BE2C (cell line): ENCODE measurements at regions not wholly inside any gene's neighbourhood (a gene's known extent, or its start where the extent isn't known, plus 50 kb on each side); places are given as distances from the start of the nearest gene placed in this dataset.

ENCODE experiments used
- DNase-seq: peaks from one replicate; pipeline ENCODE4 v3.0.0-alpha.2; 2020
- H3K27me3 ChIP-seq: fragments of 250-450 bp; sonication (Bioruptor Pico); 2 replicates; pipeline ENCODE4 v1.5.1; 2020; ENCODE audit warnings: mild to moderate bottlenecking
- H3K36me3 ChIP-seq: fragments of 250-450 bp; sonication (Bioruptor Pico); 2 replicates; pipeline ENCODE4 v1.5.1; 2020; ENCODE audit warnings: mild to moderate bottlenecking
- H3K4me1 ChIP-seq: fragments of 250-450 bp; sonication (Bioruptor Pico); 2 replicates; pipeline ENCODE4 v1.5.1; 2020
- H3K4me3 ChIP-seq: 2 replicates; pipeline ENCODE4 v1.5.1; 2011; ENCODE audit warnings: low read depth, low read length
- H3K9me3 ChIP-seq: fragments of 250-450 bp; sonication (Bioruptor Pico); 2 replicates; pipeline ENCODE4 v1.5.1; 2020
- CTCF ChIP-seq: IDR thresholded peaks from 2 replicates; pipeline ENCODE4 v1.5.1; 2012; ENCODE audit warnings: mild to moderate bottlenecking, low read depth, low read length

GRCh38 chr16:13421726-13422125 is 498.2 kb upstream of the ERCC4 start:
- H3K4me3 ChIP-seq, result no peak overlapping the region
- no peaks in the 10 kb centered on the region for H3K4me1 ChIP-seq
- no peak for DNase-seq
- no peak for TF ChIP-seq CTCF
- H3K9me3 ChIP-seq, result peaks cover 3% of the 10 kb centered on the region; the same call in 1 of the 2 replicates
- H3K27me3 ChIP-seq, result no peaks in the 10 kb centered on the region
- no peaks in the 10 kb centered on the region for H3K36me3 ChIP-seq

GRCh38 chr16:13425836-13426235 is 494.1 kb upstream of the ERCC4 start:
- Histone ChIP-seq H3K4me1 (no peaks in the 10 kb centered on the region), H3K4me3 (no peak overlapping the region), H3K9me3 (peaks cover 3% of the 10 kb centered on the region; the same call in 1 of the 2 replicates), H3K27me3 (no peaks in the 10 kb centered on the region), H3K36me3 (no peaks in the 10 kb centered on the region)
- DNase-seq, result no peak
- no peak for TF ChIP-seq CTCF

GRCh38 chr16:13426269-13426668 is 493.7 kb upstream of the ERCC4 start:
- Histone ChIP-seq H3K27me3 (no peaks in the 10 kb centered on the region), H3K4me1 (no peaks in the 10 kb centered on the region), H3K9me3 (peaks cover 3% of the 10 kb centered on the region; the same call in 1 of the 2 replicates), H3K36me3 (no peaks in the 10 kb centered on the region), H3K4me3 (no peak overlapping the region)
- no peak for TF ChIP-seq CTCF
- no peak for DNase-seq

DNA sequence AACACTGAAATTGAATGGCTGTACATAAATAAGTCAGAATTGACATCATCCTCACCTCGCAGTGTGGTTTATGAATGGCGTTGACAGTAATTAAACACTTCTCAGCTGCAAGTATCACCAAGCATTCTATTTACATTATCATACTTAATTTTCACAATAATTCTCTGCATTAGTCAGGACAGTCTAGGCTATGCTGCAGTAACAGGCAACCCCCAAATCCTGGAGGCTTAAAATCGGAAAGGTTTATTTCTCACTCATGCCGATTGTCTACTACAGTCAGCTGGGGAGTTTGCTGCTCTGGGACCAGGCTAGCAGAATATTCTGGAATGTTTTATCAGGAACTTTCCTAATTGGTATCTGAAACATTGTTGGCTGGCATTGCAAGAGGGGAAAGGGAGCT is 493.2 kb upstream of the ERCC4 start:
- Histone ChIP-seq H3K36me3 (no peaks in the 10 kb centered on the region), H3K4me1 (no peaks in the 10 kb centered on the region), H3K4me3 (no peak overlapping the region), H3K27me3 (no peaks in the 10 kb centered on the region), H3K9me3 (peaks cover 3% of the 10 kb centered on the region; the same call in 1 of the 2 replicates)
- no peak for DNase-seq
- TF ChIP-seq CTCF, result no peak

GRCh38 chr16:13427943-13428342 is 492.0 kb upstream of the ERCC4 start:
- no peak for DNase-seq

DNA sequence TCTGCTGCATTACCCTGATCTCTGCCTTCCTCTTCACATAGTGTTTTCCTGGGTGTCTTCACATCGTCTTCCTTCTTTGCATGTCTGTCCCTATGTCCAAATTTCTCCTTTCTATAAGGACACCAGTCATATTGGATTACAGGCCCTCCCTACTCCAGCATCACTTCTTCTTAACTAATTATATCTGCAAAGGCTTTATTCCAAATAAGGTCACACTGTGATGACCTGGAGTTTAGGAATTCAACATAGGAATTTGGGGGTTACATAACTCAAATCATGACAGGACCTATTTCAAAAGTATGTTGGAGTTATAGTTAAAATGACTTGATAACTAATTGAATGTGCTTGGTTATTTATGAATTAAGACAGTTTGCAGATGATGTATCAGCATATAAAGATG is 490.5 kb upstream of the ERCC4 start:
- no peaks in the 10 kb centered on the region for H3K4me1 ChIP-seq
- TF ChIP-seq CTCF, result no peak
- peaks cover 3% of the 10 kb centered on the region; the same call in 1 of the 2 replicates for H3K9me3 ChIP-seq
- no peak for DNase-seq
- no peak overlapping the region for H3K4me3 ChIP-seq
- no peaks in the 10 kb centered on the region for H3K27me3 ChIP-seq
- no peaks in the 10 kb centered on the region for H3K36me3 ChIP-seq

More at GRCh38 chr16:13427943-13428342, 492.0 kb upstream of the ERCC4 start:
- TF ChIP-seq CTCF, result no peak
- Histone ChIP-seq H3K9me3 (peaks cover 3% of the 10 kb centered on the region; the same call in 1 of the 2 replicates), H3K36me3 (no peaks in the 10 kb centered on the region), H3K4me1 (no peaks in the 10 kb centered on the region), H3K27me3 (no peaks in the 10 kb centered on the region), H3K4me3 (no peak overlapping the region)
